B cell (primary cell): ENCODE measurements at regions not wholly inside any gene's neighbourhood (a gene's known extent, or its start where the extent isn't known, plus 50 kb on each side); places are given as distances from the start of the nearest gene placed in this dataset.

Source experiments
- ATAC-seq: fragments of 200-7000 bp; cut with Tn5 transposase; one replicate; pipeline ENCODE4 v1.10.0; 2021; ENCODE audit warnings: low read depth, mild to moderate bottlenecking, moderate number of reproducible peaks, moderate library complexity
- CTCF ChIA-PET: fragments of 350-600 bp; sonication (Branson Sonifier 250); formaldehyde crosslinking; loops from one replicate; lab custom pipeline; 2021; ENCODE audit warnings: antibody characterized with exemption, inconsistent platforms; lab: Charles Lee
- POLR2A ChIA-PET: fragments of 350-600 bp; sonication (Branson Sonifier 250); formaldehyde crosslinking; loops from one replicate; lab custom pipeline; 2021; ENCODE audit warnings: antibody characterized with exemption; lab: Charles Lee
- DNase-seq: peaks from one replicate; pipeline ENCODE4 v3.0.0; 2013
- H2AFZ ChIP-seq: 2 replicates; pipeline ENCODE4 v1.6.1; 2012; ENCODE audit warnings: mild to moderate bottlenecking, low read depth, low read length; ENCODE audit not compliant: insufficient read depth, poor library complexity, severe bottlenecking
- H3K27ac ChIP-seq, 2 donors: 1 replicate in 1 of 2; 2 replicates in 1 of 2; pipeline ENCODE4 v1.5.1; 2012 to 2013; ENCODE audit warnings: low read length in 2 of 2, mild to moderate bottlenecking in 2 of 2, moderate library complexity in 1 of 2
- H3K27me3 ChIP-seq, 4 experiments: fragments of 200-600 bp in 1 of 4; sonication (generic) in 1 of 4; replicated peaks in 1 of 4; 1 replicate in 2 of 4; 2 replicates in 2 of 4; pipeline versions ENCODE4 v1.6.1 to v1.7.0; 2013 to 2016; ENCODE audit warnings: low read length in 3 of 4, mild to moderate bottlenecking in 2 of 4, mixed read lengths in 1 of 4, moderate library complexity in 1 of 4; ENCODE audit not compliant: insufficient read depth in 4 of 4, control insufficient read depth in 3 of 4; ENCODE audit errors: control extremely low read depth in 1 of 4
- H3K36me3 ChIP-seq, 2 experiments: replicated peaks in 1 of 2; 1 replicate in 1 of 2; 2 replicates in 1 of 2; pipeline versions ENCODE4 v1.6.1 to v1.7.1; 2013; ENCODE audit warnings: low read length in 1 of 2; ENCODE audit not compliant: insufficient read depth in 2 of 2, control insufficient read depth in 1 of 2; ENCODE audit errors: control extremely low read depth in 1 of 2, extremely low read depth in 1 of 2
- H3K4me1 ChIP-seq, 2 donors: fragments of 200-600 bp in 1 of 2; sonication (generic) in 1 of 2; 1 replicate in 1 of 2; 2 replicates in 1 of 2; pipeline versions ENCODE4 v1.5.1 to v1.6.1; 2013 to 2017; ENCODE audit warnings: low read length in 2 of 2; ENCODE audit not compliant: control insufficient read depth in 2 of 2, insufficient read depth in 2 of 2
- H3K4me2 ChIP-seq: replicated peaks from 2 replicates; pipeline ENCODE3; 2012; ENCODE audit warnings: mild to moderate bottlenecking, low read depth, low read length; ENCODE audit not compliant: poor library complexity, severe bottlenecking
- H3K4me3 ChIP-seq, 5 experiments: fragments of 200-600 bp in 1 of 5; sonication (generic) in 1 of 5; 1 replicate in 3 of 5; 2 replicates in 2 of 5; pipeline versions ENCODE4 v1.5.1 to v1.7.0; 2011 to 2016; ENCODE audit warnings: low read length in 4 of 5, mild to moderate bottlenecking in 4 of 5, low read depth in 2 of 5, control low read depth in 1 of 5, moderate library complexity in 1 of 5; ENCODE audit not compliant: insufficient read depth in 1 of 5; ENCODE audit errors: control extremely low read depth in 1 of 5, extremely low read depth in 1 of 5
- H3K79me2 ChIP-seq: fragments of 200-600 bp; sonication (generic); one replicate; pipeline ENCODE4 v1.6.0; 2016; ENCODE audit warnings: low read length; ENCODE audit not compliant: control insufficient read depth, insufficient read depth
- H3K9ac ChIP-seq: fragments of 200-600 bp; sonication (generic); 2 replicates; pipeline ENCODE4 v1.6.1; 2017; ENCODE audit warnings: mild to moderate bottlenecking, low read length, moderate library complexity
- H3K9me3 ChIP-seq, 3 donors: one replicate each; pipeline versions ENCODE4 v1.6.1 to v1.7.1; 2013; ENCODE audit warnings: low read length in 2 of 3; ENCODE audit not compliant: control insufficient read depth in 2 of 3, insufficient read depth in 1 of 3; ENCODE audit errors: control extremely low read depth in 1 of 3
- H4K20me1 ChIP-seq: 2 replicates; pipeline ENCODE4 v1.6.0; 2012; ENCODE audit warnings: mild to moderate bottlenecking, low read length; ENCODE audit not compliant: insufficient read depth, control insufficient read depth, poor library complexity, severe bottlenecking
- H3K27ac Mint-ChIP-seq: one replicate; pipeline ENCODE4 v1.8.0; 2021; ENCODE audit warnings: mixed read lengths
- H3K27me3 Mint-ChIP-seq: one replicate; pipeline ENCODE4 v1.8.0; 2021; ENCODE audit warnings: mixed read lengths
- H3K4me1 Mint-ChIP-seq: one replicate; pipeline ENCODE4 v1.8.0; 2021; ENCODE audit warnings: mixed read lengths
- H3K4me3 Mint-ChIP-seq: one replicate; pipeline ENCODE4 v1.8.0; 2021; ENCODE audit warnings: mixed read lengths
- H3K9me3 Mint-ChIP-seq: one replicate; pipeline ENCODE4 v1.8.0; 2022; ENCODE audit warnings: mixed read lengths; ENCODE audit not compliant: insufficient read depth
- CTCF ChIP-seq: fragments of 200-600 bp; IDR thresholded peaks from one replicate; pipeline ENCODE4 v1.8.0; 2022; ENCODE audit warnings: antibody characterized with exemption, mild to moderate bottlenecking
- EZH2 ChIP-seq: IDR thresholded peaks from 2 replicates; pipeline ENCODE4 v1.6.1; 2012; ENCODE audit warnings: borderline replicate concordance, low read depth, mild to moderate bottlenecking, moderate library complexity, low read length; ENCODE audit not compliant: insufficient read depth, poor library complexity, severe bottlenecking
- WGBS: methylation state at CpG from one replicate; pipeline ENCODE4 v1.1.5; 2013; ENCODE audit warnings: missing lambda C conversion rate; ENCODE audit not compliant: insufficient coverage; 5-methylcytosine and 5-hydroxymethylcytosine counted together
- intact Hi-C: fragments of 100-400 bp; cut with micrococcal nuclease; formaldehyde crosslinking; loops from one replicate; pipeline ENCODE4 v1.10.0; 2022

DNA sequence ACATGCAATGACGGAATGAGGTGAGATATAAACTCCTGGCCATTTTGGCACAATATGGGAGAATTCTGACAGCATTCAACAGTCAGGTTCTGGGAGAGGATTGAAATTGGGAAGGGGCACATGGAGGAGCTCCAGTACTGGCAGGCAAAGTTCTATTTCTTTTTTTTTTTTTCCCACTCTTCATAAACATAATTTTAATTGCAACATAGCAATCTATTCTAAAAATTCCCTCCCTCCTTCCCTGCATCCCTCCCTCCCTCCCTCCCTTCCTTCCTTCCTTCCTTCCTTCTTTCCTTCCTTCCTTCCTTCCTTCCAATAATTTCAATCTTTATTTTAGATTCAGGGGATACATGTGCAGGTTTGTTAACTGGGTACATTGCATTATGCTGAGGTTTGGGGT is 93.2 kb downstream of the PTCSC3 start:
- ChIA-PET CTCF (no interaction called here), POLR2A (no interaction called here)
- ATAC-seq: no peak

DNA sequence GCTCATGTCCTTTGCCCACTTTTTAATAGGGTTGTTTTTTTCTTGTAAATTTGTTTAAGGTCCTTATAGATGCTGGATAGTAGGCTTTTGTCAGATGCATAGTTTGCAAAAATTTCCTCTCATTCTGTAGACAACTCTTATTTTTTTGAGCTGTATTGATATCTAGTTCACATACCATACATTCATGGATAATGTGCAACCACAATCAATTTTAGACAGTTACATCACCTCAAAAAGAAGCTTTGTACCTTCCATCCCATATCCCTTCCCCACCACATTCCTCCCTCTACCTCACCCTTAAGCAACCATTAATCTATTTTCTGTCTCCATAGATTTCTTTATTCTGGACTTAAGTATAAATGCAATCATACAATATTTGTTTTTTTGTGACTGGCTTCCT is 98.4 kb downstream of the PTCSC3 start:
- DNase-seq: no peak
- intact Hi-C loops: no loop called here
- no peak overlapping the region for H3K4me2 ChIP-seq

More for the DNA sequence above, 93.2 kb downstream of the PTCSC3 start:
- no peak overlapping the region for H3K9ac ChIP-seq
- no peak overlapping the region for H2AFZ ChIP-seq
- no peaks in the 10 kb centered on the region for H3K36me3 ChIP-seq
- H4K20me1 ChIP-seq: no peaks in the 10 kb centered on the region
- intact Hi-C loops: no loop called here
- H3K27ac Mint-ChIP-seq: no peak overlapping the region
- no peaks in the 10 kb centered on the region for H3K27me3 ChIP-seq
- H3K4me1 Mint-ChIP-seq: no peaks in the 10 kb centered on the region
- no peaks in the 10 kb centered on the region for H3K4me1 ChIP-seq
- no peak overlapping the region for H3K4me3 ChIP-seq
- TF ChIP-seq CTCF: no peak
- no peak for TF ChIP-seq EZH2
- H3K27me3 Mint-ChIP-seq: peaks cover under 1% of the 10 kb centered on the region
- DNase-seq: no peak
- H3K9me3 ChIP-seq: peaks cover 0 to 4% (median 0%) of the 10 kb centered on the region in 3 donors
- no peaks in the 10 kb centered on the region for H3K9me3 Mint-ChIP-seq
- no peak overlapping the region for H3K27ac ChIP-seq
- H3K79me2 ChIP-seq: no peaks in the 10 kb centered on the region
- WGBS: 100% methylated on average over 1 of the region's 1 CpG
- H3K4me3 Mint-ChIP-seq: no peak overlapping the region
- no peak overlapping the region for H3K4me2 ChIP-seq

More for the DNA sequence above, 98.4 kb downstream of the PTCSC3 start:
- no peak for ATAC-seq
- CTCF ChIA-PET: interaction anchor here (0.8 kb wide), 1 partner anchor 8 kb away, joined by 3 read pairs; no protein-coding TSS in a partner anchor
- Mint-ChIP-seq H3K27me3 (peaks cover 11% of the 10 kb centered on the region), H3K27ac (no peak overlapping the region), H3K9me3 (peaks cover 3% of the 10 kb centered on the region), H3K4me3 (no peak overlapping the region), H3K4me1 (no peaks in the 10 kb centered on the region)
- no peaks in the 10 kb centered on the region for H3K4me1 ChIP-seq
- H3K27ac ChIP-seq: no peak overlapping the region
- TF ChIP-seq EZH2: no peak
- TF ChIP-seq CTCF: no peak
- H3K27me3 ChIP-seq: peaks cover 0 to 2% (median 0%) of the 10 kb centered on the region in 4 experiments
- POLR2A ChIA-PET: no interaction called here
- H3K36me3 ChIP-seq: no peaks in the 10 kb centered on the region
- no peaks in the 10 kb centered on the region for H3K79me2 ChIP-seq
- no peaks in the 10 kb centered on the region for H4K20me1 ChIP-seq
- H3K9ac ChIP-seq: no peak overlapping the region
- no peak overlapping the region for H3K4me3 ChIP-seq
- no peak overlapping the region for H2AFZ ChIP-seq
- peaks cover 0 to 4% (median 2%) of the 10 kb centered on the region in 3 donors for H3K9me3 ChIP-seq
